Effector CD4-positive, alpha-beta T cell (primary cell): ENCODE measurements at regions not wholly inside any gene's neighbourhood (a gene's known extent, or its start where the extent isn't known, plus 50 kb on each side); places are given as distances from the start of the nearest gene placed in this dataset.
A peak's percentile ranks its signal among the peaks of the same experiment; 100 is the strongest.
"Not testable (repeated sequence)": the region's sequence is repeated elsewhere in the genome, so short reads cannot be mapped to it uniquely, and the experiment has no call there.

Source experiments
- DNase-seq: peaks from one replicate; pipeline ENCODE4 v3.0.0-alpha.2; 2020

DNA sequence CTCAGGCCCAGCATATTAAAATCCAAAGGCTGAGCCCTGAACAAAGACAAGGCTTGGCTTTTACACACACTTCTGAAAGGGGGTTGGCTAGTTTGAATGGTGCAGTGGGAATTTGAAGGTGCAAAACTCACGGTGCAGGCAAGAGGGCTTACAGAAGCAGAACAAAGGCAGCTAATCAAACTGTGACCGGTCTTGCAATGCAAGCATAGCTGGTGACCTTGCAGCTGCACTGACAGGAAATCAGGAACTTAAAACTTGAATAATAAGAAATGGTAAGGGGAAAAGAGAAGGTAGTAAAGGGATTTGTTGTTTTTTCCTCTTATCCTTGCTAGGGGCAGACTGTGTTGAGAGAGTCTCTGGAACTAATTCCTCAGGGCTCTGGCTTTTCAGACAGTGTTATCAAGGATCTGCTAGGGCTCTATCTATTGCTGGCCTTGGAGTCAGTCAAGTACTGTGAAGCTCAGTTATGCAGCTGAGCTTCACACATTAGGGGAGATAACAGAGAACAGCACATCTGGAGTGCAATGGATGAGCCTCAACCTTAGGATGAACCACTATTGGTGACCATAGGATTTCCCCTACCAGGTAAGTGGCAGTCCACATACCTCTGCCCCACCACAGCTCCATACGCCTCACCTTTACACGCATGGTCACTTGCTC is 97.6 kb downstream of the PPIAL4G start:
- no peak for DNase-seq

DNA sequence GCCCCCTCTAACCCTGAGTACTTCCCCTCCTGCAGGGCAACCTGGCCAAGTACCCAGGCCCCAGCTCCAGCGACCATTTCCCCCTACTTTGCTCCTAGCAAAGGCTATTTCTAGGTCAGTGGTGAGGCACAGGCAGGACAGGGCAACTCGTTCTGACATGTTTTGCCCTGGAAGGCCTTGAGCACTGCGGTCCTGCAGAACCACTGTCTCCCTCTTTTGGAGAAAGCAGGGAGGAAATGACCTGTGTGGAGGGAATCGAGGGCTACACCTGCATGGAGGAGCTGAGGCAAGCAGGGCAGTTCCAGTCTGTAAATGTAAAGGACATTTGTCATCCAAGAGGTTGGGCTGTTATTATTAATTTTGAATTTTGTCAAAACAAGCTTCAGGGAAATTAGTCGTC is 99.1 kb downstream of the PPIAL4G start:
- no peak for DNase-seq

DNA sequence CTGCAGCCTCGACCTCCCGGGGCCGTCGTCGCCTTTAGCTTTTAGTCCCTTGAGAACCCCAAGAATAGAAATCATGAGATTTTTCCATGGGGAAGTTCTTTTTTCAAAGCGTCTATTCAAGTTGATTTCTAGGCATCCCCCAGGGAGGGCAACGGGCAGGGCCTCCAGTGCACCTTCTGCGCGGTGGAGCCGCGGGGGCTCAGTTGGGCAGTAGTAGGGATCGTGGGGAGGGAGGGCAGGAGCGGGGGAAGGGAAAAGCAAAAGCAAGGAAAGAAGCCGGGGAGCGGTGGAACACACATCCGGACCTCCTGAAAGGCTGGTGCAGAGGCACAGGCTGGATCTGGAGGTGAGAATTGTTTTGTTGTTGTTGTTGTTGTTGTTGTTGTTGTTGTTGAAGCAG is 103.4 kb downstream of the PPIAL4G start:
- DNase-seq = no peak

DNA sequence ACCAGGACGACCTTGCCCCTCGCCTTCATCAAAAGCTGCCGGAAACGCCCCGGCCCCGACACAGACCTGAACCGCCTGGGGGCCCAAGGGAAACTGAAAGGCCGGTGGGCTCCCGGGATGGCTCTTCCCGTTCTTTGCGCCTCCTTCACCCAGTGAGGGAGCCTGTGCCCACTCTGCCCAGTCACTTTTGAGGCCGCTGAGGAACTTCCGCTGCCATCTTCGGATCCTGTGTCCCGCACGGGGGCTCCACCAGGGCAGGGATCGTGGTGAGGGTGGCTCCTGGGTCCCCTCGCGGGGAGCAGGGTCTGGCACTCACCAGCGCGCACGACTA is 104.0 kb downstream of the PPIAL4G start:
- no peak for DNase-seq

DNA sequence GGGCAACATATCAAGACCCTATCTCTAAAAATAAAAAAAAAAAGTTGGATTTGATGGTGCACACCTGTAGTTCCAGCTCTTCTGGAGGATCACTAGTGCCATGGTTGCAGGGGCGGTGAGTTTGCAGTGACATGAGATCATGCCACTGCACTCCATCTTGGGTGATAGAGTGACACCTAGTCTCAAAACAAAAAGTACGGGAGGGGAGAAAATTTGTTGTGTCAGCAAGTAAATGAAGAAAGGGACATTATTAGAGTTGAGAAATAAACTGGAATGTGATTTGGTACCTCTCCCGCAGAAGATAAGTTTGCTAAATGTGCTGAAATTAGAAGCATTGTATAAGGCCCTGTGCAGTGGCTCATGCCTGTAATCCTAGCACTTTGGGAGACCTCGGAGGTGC is 105.1 kb downstream of the PPIAL4G start:
- DNase-seq = not testable (repeated sequence)

DNA sequence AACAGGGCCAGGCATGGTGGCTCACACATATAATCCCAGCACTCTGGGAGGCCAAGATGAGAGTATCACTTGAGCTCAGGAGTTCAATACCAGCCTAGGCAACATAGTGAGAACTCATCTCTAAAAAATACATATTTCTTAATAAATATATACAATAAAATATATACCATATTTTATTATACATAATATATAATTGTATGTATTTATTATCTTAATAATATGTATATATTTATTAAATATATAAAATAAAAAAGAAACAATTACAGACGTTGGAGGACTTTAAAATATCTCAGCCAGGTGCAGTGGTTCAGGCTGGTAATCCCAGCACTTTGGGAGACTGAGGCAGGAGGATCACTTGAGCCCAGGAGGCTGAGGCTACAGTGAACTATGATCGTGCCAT is 106.1 kb downstream of the PPIAL4G start:
- not testable (repeated sequence) for DNase-seq

DNA sequence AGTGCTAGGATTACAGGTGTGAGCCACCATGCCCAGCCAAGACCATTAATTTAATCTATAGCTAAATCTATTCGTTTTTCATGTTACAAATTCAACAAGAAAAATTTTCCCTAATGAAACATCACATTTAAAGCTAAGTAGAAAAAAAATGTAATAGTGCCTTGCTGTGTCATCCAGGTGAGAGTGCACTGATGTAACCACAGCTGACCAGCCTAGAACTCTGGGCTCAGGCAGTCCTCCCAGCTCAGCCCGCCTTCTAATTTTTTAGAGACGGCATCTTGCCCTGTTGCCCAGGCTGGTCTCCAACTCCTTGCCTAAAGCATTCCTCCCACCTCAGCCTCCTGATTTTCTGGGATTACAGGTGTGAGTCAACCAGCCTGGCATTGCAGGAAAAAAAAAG is 109.0 kb downstream of the PPIAL4G start:
- DNase-seq = no peak

DNA sequence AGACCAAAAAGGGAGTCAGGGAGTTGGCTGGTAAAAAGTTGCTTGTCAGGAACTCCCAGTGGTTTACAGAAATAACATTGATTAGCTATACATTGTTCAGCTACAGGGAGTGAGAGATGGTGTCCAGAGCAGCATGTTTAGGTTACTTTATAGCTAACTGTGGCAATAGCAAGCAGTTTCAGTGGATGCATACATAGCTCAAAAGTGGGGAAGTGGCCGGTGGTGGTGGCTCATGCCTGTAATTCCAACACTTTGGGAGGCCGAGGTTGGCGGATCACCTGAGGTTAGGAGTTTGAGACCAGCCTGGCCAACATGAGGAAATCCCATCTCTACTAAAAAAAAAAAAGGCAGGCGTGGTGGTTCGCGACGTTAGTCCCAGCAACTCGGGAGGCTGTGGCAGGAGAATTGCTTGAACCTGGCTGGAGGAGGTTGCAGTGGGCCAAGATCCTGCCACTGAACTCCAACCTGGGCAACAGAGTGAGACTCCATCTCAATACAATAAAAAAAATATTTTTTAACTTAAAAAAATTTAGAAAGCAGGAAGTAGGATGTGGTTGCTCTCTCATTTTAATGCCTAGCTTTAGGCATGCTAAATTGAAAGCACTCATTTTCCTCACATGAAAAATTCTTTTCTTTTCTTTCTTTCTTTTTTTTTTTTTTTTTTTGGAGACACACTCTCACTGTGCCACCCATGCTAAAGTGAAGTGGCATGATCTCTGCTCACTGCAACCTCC is 109.7 kb downstream of the PPIAL4G start:
- DNase-seq = no peak

DNA sequence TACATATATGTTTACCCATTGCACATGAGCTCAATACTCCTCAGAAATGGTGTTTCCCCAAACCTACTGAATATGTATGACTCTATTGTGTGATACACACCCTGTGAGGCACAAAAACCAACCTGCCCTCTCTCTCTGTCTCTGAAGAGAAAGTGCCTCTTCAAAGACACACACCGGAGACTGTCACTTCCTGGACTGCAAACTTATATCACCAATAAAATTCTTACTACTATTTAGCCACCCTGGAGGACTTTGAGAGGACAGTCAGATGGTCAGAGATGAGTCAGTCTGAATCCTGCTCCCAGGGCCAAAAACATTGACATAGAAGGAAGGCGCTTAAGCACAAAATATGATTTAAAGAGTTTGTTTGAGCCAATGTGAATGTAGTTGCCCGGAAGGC is 110.4 kb downstream of the PPIAL4G start:
- peak; percentile 49 for DNase-seq

DNA sequence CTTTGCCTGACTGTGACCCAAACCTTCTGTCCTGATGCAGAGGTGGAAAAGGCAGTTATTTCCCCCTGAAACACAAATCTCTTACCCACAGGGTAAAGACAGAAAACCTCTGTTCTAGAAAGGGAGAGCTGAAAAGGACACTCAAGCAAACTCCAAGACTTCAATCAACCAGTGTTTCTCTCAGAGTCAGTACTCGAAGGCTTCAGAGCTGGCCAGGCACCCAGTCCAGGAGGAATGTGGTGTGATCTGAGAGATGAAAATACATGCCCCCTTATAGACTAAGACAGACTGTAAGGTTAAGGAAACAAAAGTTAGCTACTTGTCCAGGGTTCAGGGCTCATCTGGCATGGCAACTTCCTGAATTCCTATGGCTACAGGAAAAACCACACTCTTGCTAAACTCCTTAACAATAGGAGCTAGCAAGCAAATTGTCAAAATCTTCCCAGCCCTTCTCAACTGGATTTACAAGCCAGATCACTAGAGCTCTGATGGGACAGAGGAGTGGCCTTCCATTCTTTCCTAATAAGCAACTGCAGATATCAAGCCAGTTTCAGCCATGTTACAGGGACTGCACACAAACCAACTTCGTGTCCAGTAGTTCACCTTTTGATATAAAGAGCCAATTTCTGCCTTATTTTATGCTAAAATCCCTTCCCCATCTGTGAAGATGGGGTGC is 110.9 kb downstream of the PPIAL4G start:
- not testable (repeated sequence) for DNase-seq

DNA sequence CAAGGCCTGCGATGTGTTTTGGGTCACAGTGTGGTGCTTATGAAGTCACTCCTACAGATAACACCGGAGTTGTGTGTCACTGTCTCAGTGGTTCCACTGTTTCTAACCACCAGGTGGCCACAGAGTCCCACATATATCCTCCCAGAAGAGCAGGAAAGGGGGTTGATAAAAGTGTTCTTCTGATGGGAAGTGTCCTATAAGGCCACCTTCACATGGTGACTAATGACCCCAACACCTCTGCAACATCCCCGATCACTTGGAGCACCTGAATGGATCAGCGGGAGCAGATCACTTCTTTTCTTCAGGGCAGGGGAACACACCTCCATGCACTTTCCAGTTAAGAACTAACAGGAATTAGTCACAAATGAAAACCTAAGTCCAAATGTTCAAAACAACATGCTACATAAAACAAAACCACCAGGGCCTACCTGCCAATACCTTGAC is 111.5 kb downstream of the PPIAL4G start:
- peak; percentile 62 for DNase-seq

DNA sequence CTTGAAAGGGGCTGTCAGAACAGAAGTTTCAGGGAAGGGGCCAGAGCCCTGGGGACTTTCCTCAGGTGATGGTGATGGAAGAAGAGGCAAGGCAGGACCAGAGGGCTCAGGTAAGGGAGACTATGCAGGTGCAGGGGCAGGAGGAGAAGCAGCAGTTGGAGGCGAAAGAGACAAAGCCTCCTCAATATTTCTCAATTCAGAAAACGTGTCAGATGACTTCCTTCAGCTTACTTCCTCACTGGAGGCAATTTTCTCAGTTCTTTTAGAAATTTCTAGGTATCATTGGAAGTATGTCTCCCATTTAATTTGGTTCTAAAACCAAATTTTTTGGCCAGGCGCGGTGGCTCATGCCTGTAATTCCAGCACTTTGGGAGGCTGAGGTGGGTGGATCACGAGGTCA is 112.4 kb downstream of the PPIAL4G start:
- not testable (repeated sequence) for DNase-seq

DNA sequence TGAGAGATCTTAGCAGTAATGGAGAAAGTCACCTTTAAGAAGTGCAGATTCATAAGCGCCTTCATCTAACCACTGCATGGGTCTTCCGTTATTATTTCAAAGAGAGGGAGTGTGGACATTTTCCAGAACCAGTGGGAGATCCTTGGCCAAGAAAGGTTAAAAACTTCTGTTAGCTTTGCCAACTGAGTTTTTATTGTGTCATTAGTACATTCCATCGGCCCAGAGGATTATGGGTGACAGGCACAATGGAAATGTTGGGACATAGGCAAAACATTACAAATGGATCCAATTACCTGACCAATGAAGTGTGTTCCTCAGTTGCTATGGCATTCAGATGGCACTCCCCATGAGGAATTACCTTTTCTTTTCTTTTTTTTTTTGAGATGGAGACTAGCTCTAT is 115.5 kb downstream of the PPIAL4G start:
- no peak for DNase-seq

DNA sequence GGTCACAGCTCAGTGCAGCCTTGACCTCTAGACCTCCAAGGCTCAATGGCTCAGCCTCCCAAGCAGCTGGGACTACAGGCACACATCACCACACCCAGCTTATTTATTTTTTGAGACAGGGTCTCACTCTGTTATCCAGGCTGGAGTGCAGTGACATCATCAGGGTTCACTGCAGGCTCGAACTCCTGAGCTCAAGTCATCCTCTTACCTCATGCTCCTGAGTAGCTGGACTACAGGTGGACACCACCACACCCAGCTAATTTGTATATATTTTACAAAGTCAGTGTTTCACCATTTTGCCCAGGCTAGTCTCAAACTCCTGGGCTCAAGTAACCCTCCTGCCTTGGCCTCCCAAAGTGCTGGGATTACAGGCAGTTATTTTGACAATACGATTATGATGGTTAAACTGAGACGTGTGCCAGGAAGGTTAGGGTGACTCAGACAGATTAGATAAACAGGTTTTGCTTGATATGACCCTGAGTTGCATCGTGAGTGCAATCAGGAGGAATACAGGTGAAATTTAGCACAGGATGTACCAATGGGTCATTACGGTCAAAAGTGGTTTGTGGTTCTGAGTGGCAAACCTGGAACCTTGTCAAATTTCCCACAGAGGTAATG is 116.9 kb downstream of the PPIAL4G start:
- DNase-seq = not testable (repeated sequence)

DNA sequence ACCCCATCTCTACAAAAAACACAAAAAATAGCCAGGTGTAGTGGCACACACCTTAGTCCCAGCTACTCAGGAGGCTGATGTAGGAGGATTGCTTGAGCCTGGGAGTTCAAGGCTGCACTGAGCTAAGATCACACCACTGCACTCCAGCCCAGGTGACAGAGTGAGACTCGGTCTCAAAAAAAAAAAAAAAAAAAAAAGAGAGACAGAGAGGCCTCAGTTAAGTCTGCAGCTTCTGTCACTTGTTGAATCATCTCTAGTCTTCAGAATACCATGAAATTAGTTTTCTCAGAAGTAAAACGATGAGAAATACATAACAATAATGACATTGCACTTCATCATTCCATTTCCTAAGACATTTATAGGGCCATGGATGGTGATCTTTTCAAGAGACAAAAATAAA is 118.0 kb downstream of the PPIAL4G start:
- not testable (repeated sequence) for DNase-seq

DNA sequence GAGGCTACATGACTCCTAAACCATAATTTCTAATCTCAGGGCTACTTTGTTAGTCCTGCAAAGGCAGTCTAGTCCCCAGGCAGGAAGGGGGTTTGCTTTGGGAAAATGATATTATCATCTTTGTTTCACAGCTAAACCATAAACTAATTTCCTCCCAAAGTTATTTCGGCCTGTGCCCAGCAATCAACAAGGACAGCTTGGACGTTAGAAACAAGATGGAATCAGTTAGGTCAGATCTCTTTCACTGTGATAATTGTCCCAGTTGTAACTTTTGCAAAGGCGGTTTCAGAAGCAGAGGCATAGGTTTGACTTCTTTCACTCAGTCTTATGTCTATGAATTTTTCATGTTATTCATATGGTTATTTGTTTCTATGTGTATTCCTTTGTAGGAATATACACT is 119.1 kb downstream of the PPIAL4G start:
- DNase-seq = not testable (repeated sequence)

DNA sequence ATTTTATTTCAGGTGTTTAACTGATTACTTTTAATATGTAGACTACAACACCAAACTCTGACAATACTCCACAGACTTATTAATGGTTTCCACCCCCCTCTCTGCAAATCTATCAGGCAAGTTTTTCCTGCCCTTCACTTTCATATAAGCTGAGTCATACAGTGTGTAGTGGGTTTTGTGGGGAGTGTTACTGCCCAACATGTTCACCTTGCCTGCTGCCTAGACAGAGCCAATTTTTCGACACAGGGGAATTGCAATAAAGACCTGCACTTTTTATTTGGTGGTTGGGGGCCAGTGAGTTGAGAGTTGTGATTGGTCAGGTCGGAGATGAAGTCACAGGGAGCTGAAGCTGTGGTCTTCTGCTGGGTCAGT is 119.7 kb downstream of the PPIAL4G start:
- DNase-seq = no peak

DNA sequence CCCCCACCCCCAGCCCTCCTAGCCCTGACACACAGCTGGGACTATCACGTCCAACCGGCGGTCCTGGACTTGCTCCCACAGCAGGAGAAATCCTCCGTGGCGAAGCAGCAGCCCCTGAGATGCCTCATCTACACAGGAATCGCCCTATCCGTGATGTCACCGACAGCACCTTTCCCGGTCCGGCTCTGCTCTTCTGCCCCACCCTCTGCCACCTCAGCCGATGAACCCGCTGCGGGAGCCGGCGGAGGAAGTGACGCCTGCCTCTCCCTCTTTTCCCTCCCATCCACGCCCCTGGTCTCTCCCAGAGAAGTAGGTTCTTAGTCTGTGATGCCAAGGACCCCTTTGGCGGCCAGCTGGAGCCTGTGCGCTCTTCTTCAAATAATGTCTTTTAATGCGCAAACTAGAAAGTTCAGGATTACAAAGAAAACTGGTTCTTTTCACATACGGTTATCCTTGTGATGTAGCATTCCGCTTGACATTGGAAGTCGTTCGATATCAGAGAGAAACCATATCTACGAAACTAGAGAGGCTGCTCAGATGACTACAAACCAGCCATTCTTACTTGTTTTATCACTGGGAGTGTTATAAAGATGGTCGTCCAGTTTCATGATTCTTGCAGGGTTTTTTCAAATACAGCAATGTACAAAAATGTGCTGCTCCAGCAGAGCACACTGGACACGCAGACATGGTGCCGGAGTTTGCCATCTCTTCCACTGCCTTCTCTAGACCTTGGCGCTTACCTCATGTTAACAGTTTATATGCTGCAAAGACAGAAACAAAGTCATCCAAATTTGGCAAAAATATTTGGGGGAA is 120.3 kb downstream of the PPIAL4G start:
- no peak for DNase-seq

DNA sequence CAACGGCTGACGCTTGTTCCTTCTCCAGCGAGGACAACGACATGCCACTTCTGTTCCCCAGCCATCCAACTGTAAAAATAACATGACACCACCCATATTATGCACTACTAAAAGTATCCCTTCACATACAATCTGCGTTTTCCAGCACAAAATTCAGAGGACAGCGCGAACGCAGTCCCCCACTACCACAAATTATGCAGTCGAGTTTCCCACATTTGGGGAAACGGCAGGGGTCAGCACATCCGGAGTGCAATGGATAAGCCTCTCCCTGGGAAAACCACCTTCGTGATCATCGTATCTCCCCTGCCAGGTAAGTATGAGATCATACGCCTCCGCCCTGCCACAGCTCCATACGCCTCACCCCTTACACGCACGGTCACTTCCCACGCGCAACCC is 120.9 kb downstream of the PPIAL4G start:
- no peak for DNase-seq

DNA sequence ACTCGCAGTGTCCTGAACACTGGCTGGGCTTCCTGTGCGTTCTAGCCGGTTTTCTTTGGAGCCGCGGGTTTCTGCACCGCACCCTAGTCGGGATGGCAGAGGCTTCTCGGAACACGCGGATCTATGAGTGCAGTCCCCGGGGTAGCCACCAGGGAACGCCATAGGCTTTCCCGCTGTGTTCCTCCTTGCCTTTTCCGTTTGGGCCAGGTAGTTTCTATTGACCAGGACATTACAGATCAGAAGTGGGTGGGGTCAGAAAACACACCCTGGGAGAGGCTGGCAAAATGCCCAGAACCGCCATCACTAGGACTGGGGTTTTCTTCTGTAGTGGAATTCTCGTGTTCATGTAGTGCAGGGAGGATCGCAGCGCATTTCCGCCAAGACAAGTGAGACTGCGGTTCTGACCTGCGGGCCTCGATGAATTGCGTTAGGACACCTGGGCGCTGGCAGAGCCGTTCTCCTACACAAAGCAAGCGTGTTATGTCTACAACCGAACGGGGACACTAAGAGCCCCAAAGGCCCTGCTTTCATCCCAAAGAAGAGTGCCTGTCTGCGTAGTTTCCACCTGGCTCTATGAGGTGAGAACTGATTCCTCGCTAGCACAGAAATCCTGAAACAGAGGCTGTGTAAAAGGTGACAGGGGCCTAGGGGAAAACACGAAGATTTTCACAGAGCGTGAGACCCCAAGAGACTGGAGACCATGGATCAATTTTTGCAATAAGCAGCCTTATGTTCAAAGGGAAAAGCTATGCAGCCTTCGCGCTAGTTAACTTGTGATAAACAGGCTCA is 121.5 kb downstream of the PPIAL4G start:
- DNase-seq = peak; percentile 17

DNA sequence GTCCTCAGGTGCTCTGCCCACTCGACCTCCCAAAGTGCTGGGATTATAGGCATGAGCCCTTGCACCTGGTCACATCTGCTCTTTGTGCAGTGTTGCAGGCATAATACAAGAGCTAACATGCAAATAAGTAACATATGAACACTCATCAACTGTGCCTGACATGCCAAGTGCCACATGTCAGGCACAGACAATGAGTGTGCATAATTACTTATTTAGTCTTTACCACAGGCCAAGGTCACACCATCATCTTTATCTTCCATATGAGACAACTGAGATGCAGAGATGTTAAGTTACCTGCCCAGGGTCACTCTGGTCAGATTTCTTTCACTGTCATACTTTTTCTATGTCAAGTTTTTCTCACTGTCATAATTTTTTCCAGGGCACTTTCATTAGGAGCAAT is 126.1 kb downstream of the PPIAL4G start:
- DNase-seq = no peak

DNA sequence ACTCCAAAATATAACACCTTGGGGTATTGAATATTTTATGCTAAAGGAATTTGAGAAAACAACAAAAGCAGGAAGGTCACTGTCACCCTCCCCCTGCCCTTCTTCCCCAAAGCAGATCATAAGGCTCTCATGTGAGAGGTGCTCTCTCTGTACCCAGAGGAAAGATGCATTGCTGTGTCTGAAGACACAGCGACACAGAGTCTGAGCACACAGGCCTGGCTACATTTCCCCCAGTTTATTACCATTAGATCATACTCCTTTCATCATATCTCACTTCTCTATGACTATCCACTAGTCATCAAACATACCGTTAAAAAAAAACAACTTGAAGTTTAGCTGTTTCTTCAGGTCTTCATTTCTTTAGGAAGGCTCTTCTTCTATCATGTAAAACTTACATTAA is 127.1 kb downstream of the PPIAL4G start:
- no peak for DNase-seq
